ENCODE measurements at regions not wholly inside any gene's neighbourhood (a gene's known extent, or its start where the extent isn't known, plus 50 kb on each side); places are given as distances from the start of the nearest gene placed in this dataset.

- H3K4me2 ChIP-seq: no peak overlapping the region
- DNase-seq (ENCODE audit: low spot score) (no peak), ATAC-seq (no peak)
- no peaks in the 10 kb centered on the region for H3K4me1 ChIP-seq (ENCODE audit: insufficient read depth)
- peaks cover 25% of the 10 kb centered on the region; the same call in 1 of the 2 replicates for H3K9me2 ChIP-seq (ENCODE audit: insufficient read depth)
- TF ChIP-seq NANOG (IDR thresholded peaks at IDR 0.05; ENCODE audit: borderline replicate concordance): no peak
- no peak for TF ChIP-seq ETS1 (IDR thresholded peaks at IDR 0.05)
- TF ChIP-seq CREB1 (CRISPR knock-in tag; IDR thresholded peaks at IDR 0.05; ENCODE audit: low read depth): no peak
- TF ChIP-seq POLR2AphosphoS5 (IDR thresholded peaks at IDR 0.05; ENCODE audit: low read depth): no peak
- TF ChIP-seq EZH2phosphoT487 (IDR thresholded peaks at IDR 0.05; ENCODE audit: unreplicated experiment): no peak
- no peak for TF ChIP-seq EZH2 (IDR thresholded peaks at IDR 0.05; ENCODE audit: low read depth, unreplicated experiment)
- no peak for TF ChIP-seq ZNF331 (CRISPR knock-in tag; IDR thresholded peaks at IDR 0.05; ENCODE audit: low read depth)
- TF ChIP-seq ZNF462 (CRISPR knock-in tag; IDR thresholded peaks at IDR 0.05): no peak
- Mint-ChIP-seq H3K4me1 (no peaks in the 10 kb centered on the region), H3K27ac (no peak overlapping the region), H3K27me3 (ENCODE audit: insufficient read depth, low read depth, poor library complexity) (peaks cover 2% of the 10 kb centered on the region), H3K4me3 (no peak overlapping the region), H3K36me3 (ENCODE audit: low read depth) (peaks cover 12% of the 10 kb centered on the region; the same call in 2 of the 3 replicates), H3K9me3 (peaks cover 23% of the 10 kb centered on the region)
- H3F3A ChIP-seq (replicated peaks; ENCODE audit: low read depth): no peaks in the 10 kb centered on the region
- H3K79me2 ChIP-seq (replicated peaks; ENCODE audit: insufficient read depth): no peaks in the 10 kb centered on the region
- H2AFZ ChIP-seq: no peak overlapping the region
- H3K36me3 ChIP-seq (ENCODE audit: insufficient read depth): 0 out of 2 replicates have a peak, but pooled peaks cover 3% of the 10 kb centered on the region
- H3K27me3 ChIP-seq (ENCODE audit: insufficient read depth): no peaks in the 10 kb centered on the region
- no peaks in the 10 kb centered on the region for H4K20me1 ChIP-seq (replicated peaks; ENCODE audit: insufficient read depth)
- H3K4me3 ChIP-seq: no peak overlapping the region
- no peak overlapping the region for H3K27ac ChIP-seq (ENCODE audit: low read depth)
Measured at GRCh38 chr4:14076776-14077175, 449.3 kb upstream of the BOD1L1 start.

Data from GM23338 (cell line).